MCF 10A (cell line): ENCODE measurements at regions not wholly inside any gene's neighbourhood (a gene's known extent, or its start where the extent isn't known, plus 50 kb on each side); places are given as distances from the start of the nearest gene placed in this dataset.

Experiments used
- BruUV-seq: library from RNA; stranded (reverse); fragments of 400-500 nt; replicated peaks from 2 replicates; lab custom pipeline; 2021; lab: Mats Ljungman, UMichigan
- CTCF ChIA-PET: fragments of 300-600 bp; sonication (Branson Sonifier 250); formaldehyde crosslinking; extraction: SDS; loops from one replicate; lab custom pipeline; 2021; ENCODE audit warnings: antibody characterized with exemption, inconsistent platforms; lab: Yijun Ruan, JAX
- POLR2A ChIA-PET: fragments of 300-600, 350-650 bp; sonication (Branson Sonifier 250); formaldehyde crosslinking; extraction: SDS; loops from one replicate; lab custom pipeline; 2020; ENCODE audit warnings: antibody characterized with exemption, inconsistent platforms; lab: Yijun Ruan, JAX
- DNase-seq: peaks from one replicate; pipeline ENCODE4 v3.0.0-alpha.2; 2018; ENCODE audit not compliant: unreplicated experiment
- H3K27ac Mint-ChIP-seq: one replicate; pipeline ENCODE4 v1.8.0; 2022; ENCODE audit warnings: mild to moderate bottlenecking, low read depth, mixed read lengths; ENCODE audit not compliant: unreplicated experiment
- H3K27me3 Mint-ChIP-seq: one replicate; pipeline ENCODE4 v1.8.0; 2022; ENCODE audit warnings: mixed read lengths; ENCODE audit not compliant: insufficient read depth, unreplicated experiment
- H3K36me3 Mint-ChIP-seq: one replicate; pipeline ENCODE4 v1.8.0; 2022; ENCODE audit warnings: mild to moderate bottlenecking, moderate library complexity, mixed read lengths; ENCODE audit not compliant: insufficient read depth, unreplicated experiment
- H3K4me1 Mint-ChIP-seq: one replicate; pipeline ENCODE4 v1.8.0; 2022; ENCODE audit warnings: mixed read lengths; ENCODE audit not compliant: insufficient read depth, unreplicated experiment
- H3K4me3 Mint-ChIP-seq: one replicate; pipeline ENCODE4 v1.8.0; 2022; ENCODE audit warnings: mild to moderate bottlenecking, moderate library complexity, mixed read lengths; ENCODE audit not compliant: unreplicated experiment
- H3K9me3 Mint-ChIP-seq: one replicate; pipeline ENCODE4 v1.8.0; 2022; ENCODE audit warnings: mixed read lengths; ENCODE audit not compliant: unreplicated experiment
- CTCF ChIP-seq: fragments of 200-600 bp; IDR thresholded peaks from one replicate; pipeline ENCODE4 v1.8.0; 2022; ENCODE audit warnings: antibody characterized with exemption, mild to moderate bottlenecking; ENCODE audit not compliant: unreplicated experiment
- intact Hi-C: fragments of 100-400 bp; cut with micrococcal nuclease; formaldehyde crosslinking; loops from 2 replicates; pipeline ENCODE4 v1.14.1; 2022

GRCh38 chr15:89035658-89036057, 52.6 kb upstream of the ABHD2 start:
- no peaks in the 10 kb centered on the region for H3K9me3 Mint-ChIP-seq
- intact Hi-C loops, result no loop called here
- no peaks in the 10 kb centered on the region for H3K4me1 Mint-ChIP-seq
- POLR2A ChIA-PET, result no interaction called here
- no peak for TF ChIP-seq CTCF
- no peak overlapping the region for H3K27ac Mint-ChIP-seq
- CTCF ChIA-PET, result interaction anchor here (1.1 kb wide), 1 partner anchor 24 kb away, joined by 5 read pairs; no protein-coding TSS in a partner anchor
- DNase-seq, result no peak
- no peak overlapping the region for H3K4me3 Mint-ChIP-seq
- peaks cover 32% of the 10 kb centered on the region for H3K27me3 Mint-ChIP-seq
- H3K36me3 Mint-ChIP-seq, result no peaks in the 10 kb centered on the region
- no TSS peak for BruUV-seq

- ChIA-PET CTCF (interaction anchor here (0.8 to 1.1 kb wide), 2 partner anchors 34 to 135 kb away, joined by 4 to 5 read pairs; no protein-coding TSS in a partner anchor), POLR2A (no interaction called here)
- TF ChIP-seq CTCF, result no peak
- no peak overlapping the region for H3K27ac Mint-ChIP-seq
- no peak for DNase-seq
- H3K4me1 Mint-ChIP-seq, result no peaks in the 10 kb centered on the region
- H3K4me3 Mint-ChIP-seq, result no peak overlapping the region
- no peaks in the 10 kb centered on the region for H3K9me3 Mint-ChIP-seq
- intact Hi-C loops, result no loop called here
- BruUV-seq, result no TSS peak
- peaks cover 32% of the 10 kb centered on the region for H3K27me3 Mint-ChIP-seq
- no peaks in the 10 kb centered on the region for H3K36me3 Mint-ChIP-seq
Observed at GRCh38 chr15:89038146-89038545, 50.1 kb upstream of the ABHD2 start.
